ENCODE measurements at regions not wholly inside any gene's neighbourhood (a gene's known extent, or its start where the extent isn't known, plus 50 kb on each side); places are given as distances from the start of the nearest gene placed in this dataset.

GRCh38 chr15:97114900-97115760 lies 784.6 kb downstream of the NR2F2 start:
- TF ChIP-seq CTCF (tag by site-specific recombination; IDR thresholded peaks at IDR 0.05) = no peak
- TF ChIP-seq ZBTB21 (tag by site-specific recombination; IDR thresholded peaks at IDR 0.05) = no peak
- no peak for TF ChIP-seq PRDM10 (tag by site-specific recombination; IDR thresholded peaks at IDR 0.05)
- no peak for TF ChIP-seq ZBTB10 (tag by site-specific recombination; IDR thresholded peaks at IDR 0.05)

Data from HEK293 (cell line).